H9 (cell line): ENCODE measurements at regions not wholly inside any gene's neighbourhood (a gene's known extent, or its start where the extent isn't known, plus 50 kb on each side); places are given as distances from the start of the nearest gene placed in this dataset.

ENCODE experiments used
- DNase-seq: peaks from one replicate; pipeline ENCODE4 v3.0.0-alpha.2; 2017
- H2AFZ ChIP-seq: one replicate; pipeline ENCODE4 v1.6.1; 2013; ENCODE audit warnings: mild to moderate bottlenecking, low read length, control low read depth, moderate library complexity
- H2AK5ac ChIP-seq: 2 replicates; pipeline ENCODE4 v1.6.1; 2013; ENCODE audit warnings: low read length, control low read depth, mixed read lengths; ENCODE audit not compliant: insufficient read length
- H2BK120ac ChIP-seq: one replicate; pipeline ENCODE4 v1.6.1; 2013; ENCODE audit warnings: low read depth, mild to moderate bottlenecking, low read length, control low read depth, inconsistent platforms; ENCODE audit not compliant: poor library complexity, severe bottlenecking
- H2BK12ac ChIP-seq: 2 replicates; pipeline ENCODE4 v1.6.1; 2013; ENCODE audit warnings: low read length, control low read depth, mixed read lengths, low read depth; ENCODE audit not compliant: insufficient read length
- H2BK15ac ChIP-seq: 2 replicates; pipeline ENCODE4 v1.6.1; 2013; ENCODE audit warnings: low read depth, low read length, control low read depth
- H2BK20ac ChIP-seq: one replicate; pipeline ENCODE4 v1.6.1; 2013; ENCODE audit warnings: low read depth, mild to moderate bottlenecking, low read length, control low read depth, inconsistent platforms; ENCODE audit not compliant: poor library complexity, severe bottlenecking
- H2BK5ac ChIP-seq: 2 replicates; pipeline ENCODE4 v1.6.1; 2013; ENCODE audit warnings: low read length, control low read depth, mixed read lengths; ENCODE audit not compliant: insufficient read length
- H3K14ac ChIP-seq: 2 replicates; pipeline ENCODE4 v1.6.1; 2013; ENCODE audit warnings: low read length, control low read depth; ENCODE audit not compliant: insufficient read depth
- H3K18ac ChIP-seq: 2 replicates; pipeline ENCODE4 v1.6.1; 2013; ENCODE audit warnings: low read depth, mild to moderate bottlenecking, mixed read lengths, low read length, control low read depth; ENCODE audit not compliant: insufficient read length
- H3K23ac ChIP-seq: 2 replicates; pipeline ENCODE4 v1.6.1; 2013; ENCODE audit warnings: low read length, control low read depth, mixed read lengths, low read depth; ENCODE audit not compliant: insufficient read length
- H3K23me2 ChIP-seq: 2 replicates; pipeline ENCODE4 v1.6.1; 2013; ENCODE audit warnings: low read depth, mild to moderate bottlenecking, mixed read lengths, low read length, control low read depth; ENCODE audit not compliant: insufficient read length, poor library complexity, severe bottlenecking
- H3K27ac ChIP-seq: 2 replicates; pipeline ENCODE4 v1.5.1; 2013; ENCODE audit warnings: low read length, control low read depth, mixed read lengths, low read depth; ENCODE audit not compliant: insufficient read length
- H3K27me3 ChIP-seq: 2 replicates; pipeline ENCODE4 v1.6.1; 2013; ENCODE audit warnings: low read length, control low read depth, inconsistent platforms; ENCODE audit not compliant: insufficient read depth
- H3K4ac ChIP-seq: 2 replicates; pipeline ENCODE4 v1.6.1; 2013; ENCODE audit warnings: low read depth, mild to moderate bottlenecking, control low read depth, inconsistent platforms, low read length, moderate library complexity
- H3K4me1 ChIP-seq: 2 replicates; pipeline ENCODE4 v1.6.1; 2013; ENCODE audit warnings: low read length, control low read depth, inconsistent platforms; ENCODE audit not compliant: insufficient read depth
- H3K4me2 ChIP-seq: 2 replicates; pipeline ENCODE4 v1.6.1; 2013; ENCODE audit warnings: low read length, control low read depth, mixed read lengths; ENCODE audit not compliant: insufficient read length, insufficient read depth
- H3K56ac ChIP-seq: 2 replicates; pipeline ENCODE4 v1.6.1; 2013; ENCODE audit warnings: low read depth, mild to moderate bottlenecking, mixed read lengths, low read length, control low read depth; ENCODE audit not compliant: insufficient read length
- H3K79me1 ChIP-seq: 2 replicates; pipeline ENCODE4 v1.6.1; 2013; ENCODE audit warnings: low read depth, mild to moderate bottlenecking, moderate library complexity, low read length, control low read depth, inconsistent platforms; ENCODE audit not compliant: insufficient read depth, poor library complexity, severe bottlenecking
- H3K79me2 ChIP-seq: 2 replicates; pipeline ENCODE4 v1.6.1; 2013; ENCODE audit warnings: low read length, control low read depth, inconsistent platforms; ENCODE audit not compliant: insufficient read depth
- H3K9ac ChIP-seq: 2 replicates; pipeline ENCODE4 v1.6.1; 2013; ENCODE audit warnings: low read length, control low read depth, mixed read lengths; ENCODE audit not compliant: insufficient read length; ENCODE audit errors: extremely low read depth
- H3K9me3 ChIP-seq: one replicate; pipeline ENCODE4 v1.6.1; 2013; ENCODE audit warnings: low read depth, low read length, inconsistent platforms; ENCODE audit not compliant: control insufficient read depth
- H3T11ph ChIP-seq: one replicate; pipeline ENCODE4 v1.6.1; 2013; ENCODE audit warnings: mild to moderate bottlenecking, low read length, control low read depth, inconsistent platforms
- H4K20me1 ChIP-seq: one replicate; pipeline ENCODE4 v1.6.1; 2013; ENCODE audit not compliant: control insufficient read depth, insufficient read length, insufficient read depth
- H4K5ac ChIP-seq: 2 replicates; pipeline ENCODE4 v1.6.1; 2013; ENCODE audit warnings: low read depth, mild to moderate bottlenecking, mixed read lengths, low read length, control low read depth; ENCODE audit not compliant: insufficient read length
- H4K8ac ChIP-seq: replicated peaks from 2 replicates; pipeline ENCODE4 v1.6.1; 2013; ENCODE audit warnings: low read length, control low read depth, mixed read lengths, low read depth; ENCODE audit not compliant: insufficient read length
- H4K91ac ChIP-seq: 2 replicates; pipeline ENCODE4 v1.6.1; 2013; ENCODE audit warnings: low read depth, mild to moderate bottlenecking, moderate library complexity, mixed read lengths, low read length, control low read depth; ENCODE audit not compliant: insufficient read length
- H3K27ac Mint-ChIP-seq, 3 experiments: 2 replicates in 2 of 3; 3 replicates in 1 of 3; pipeline ENCODE4 v1.8.0; 2020 to 2021; ENCODE audit warnings: mixed read lengths in 3 of 3, mild to moderate bottlenecking in 1 of 3, moderate library complexity in 1 of 3
- H3K27me3 Mint-ChIP-seq: 2 replicates; pipeline ENCODE4 v1.8.0; 2021; ENCODE audit warnings: low read depth, mild to moderate bottlenecking, moderate library complexity, mixed read lengths
- H3K36me3 Mint-ChIP-seq, 3 experiments: 2 replicates in 2 of 3; 3 replicates in 1 of 3; pipeline ENCODE4 v1.8.0; 2020 to 2021; ENCODE audit warnings: low read depth in 3 of 3, mixed read lengths in 3 of 3; ENCODE audit not compliant: insufficient read depth in 1 of 3
- H3K4me1 Mint-ChIP-seq, 2 experiments: 2 replicates each; pipeline ENCODE4 v1.8.0; 2020; ENCODE audit warnings: mixed read lengths in 2 of 2
- H3K4me3 Mint-ChIP-seq, 2 experiments: 2 replicates in 1 of 2; 3 replicates in 1 of 2; pipeline ENCODE4 v1.8.0; 2020 to 2021; ENCODE audit warnings: mild to moderate bottlenecking in 2 of 2, mixed read lengths in 2 of 2, moderate library complexity in 1 of 2
- H3K9me3 Mint-ChIP-seq, 2 experiments: 2 replicates in 1 of 2; 3 replicates in 1 of 2; pipeline ENCODE4 v1.8.0; 2020; ENCODE audit warnings: mild to moderate bottlenecking in 2 of 2, mixed read lengths in 2 of 2, moderate library complexity in 1 of 2
- CTCF ChIP-seq: fragments of 200-600 bp; sonication (generic); conservative IDR thresholded peaks from 3 replicates; pipeline ENCODE4 v1.8.0; 2021; ENCODE audit warnings: antibody characterized with exemption, mild to moderate bottlenecking
- WGBS: extraction: QIAGEN DNeasy Blood & Tissue Kit; methylation state at CpG from one replicate; pipeline ENCODE4 v1.1.7; 2013; ENCODE audit warnings: missing lambda C conversion rate, low lambda C conversion rate, mixed read lengths; ENCODE audit not compliant: insufficient read length; ENCODE audit errors: extremely low coverage; 5-methylcytosine and 5-hydroxymethylcytosine counted together

DNA sequence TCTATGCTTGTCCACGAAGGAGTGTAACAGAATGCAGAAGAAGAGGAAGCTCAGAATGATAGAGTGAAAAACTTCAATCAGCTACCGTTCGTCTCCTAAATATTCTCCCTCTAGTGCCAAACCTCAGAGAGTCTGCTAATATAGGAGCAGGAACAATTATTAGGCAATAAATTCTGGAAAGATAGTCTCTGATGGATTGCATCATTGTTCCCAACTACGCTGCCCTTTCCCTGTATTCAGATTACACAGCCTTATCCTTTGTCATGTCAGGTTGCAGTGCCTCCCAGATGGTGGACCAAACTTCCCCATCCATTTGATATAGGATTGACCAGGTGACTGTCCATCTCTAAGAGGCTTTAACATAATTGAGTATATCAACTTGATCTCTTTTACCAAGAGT, 811.5 kb upstream of the CHAC2 start:
- TF ChIP-seq CTCF: no peak
- no peak overlapping the region for H2AFZ ChIP-seq
- no peak overlapping the region for H2AK5ac ChIP-seq
- no peak for DNase-seq
- no peaks in the 10 kb centered on the region for H3K4me1 ChIP-seq
- no peaks in the 10 kb centered on the region for H3K9me3 ChIP-seq
- H3K4me3 Mint-ChIP-seq: no peak overlapping the region
- H3K23ac ChIP-seq: no peak overlapping the region
- no peak overlapping the region for H3K14ac ChIP-seq
- no peak overlapping the region for H3K27ac Mint-ChIP-seq
- H3K79me1 ChIP-seq: no peaks in the 10 kb centered on the region
- no peak overlapping the region for H2BK15ac ChIP-seq
- no peaks in the 10 kb centered on the region for H3K23me2 ChIP-seq
- H3K4me1 Mint-ChIP-seq: peaks cover 9 to 11% of the 10 kb centered on the region in 2 experiments
- no peak overlapping the region for H2BK120ac ChIP-seq
- H3K27ac ChIP-seq: no peak overlapping the region
- no peak overlapping the region for H3K18ac ChIP-seq
- no peaks in the 10 kb centered on the region for H3K79me2 ChIP-seq
- no CpG with 5 or more reads among the region's 4 CpGs for WGBS
- no peak overlapping the region for H4K8ac ChIP-seq
- H3K9me3 Mint-ChIP-seq: no peaks in the 10 kb centered on the region
- no peaks in the 10 kb centered on the region for H3K27me3 Mint-ChIP-seq
- H4K20me1 ChIP-seq: no peaks in the 10 kb centered on the region
- H4K91ac ChIP-seq: no peak overlapping the region
- no peak overlapping the region for H3K4me2 ChIP-seq
- no peaks in the 10 kb centered on the region for H3K36me3 Mint-ChIP-seq
- no peak overlapping the region for H2BK20ac ChIP-seq
- H3K27me3 ChIP-seq: no peaks in the 10 kb centered on the region
- H3T11ph ChIP-seq: no peak overlapping the region
- no peak overlapping the region for H2BK5ac ChIP-seq
- no peak overlapping the region for H4K5ac ChIP-seq
- no peak overlapping the region for H2BK12ac ChIP-seq
- H3K56ac ChIP-seq: no peak overlapping the region
- H3K4ac ChIP-seq: no peak overlapping the region
- no peak overlapping the region for H3K9ac ChIP-seq
